Left kidney (tissue), 1 donor: ENCODE measurements at regions not wholly inside any gene's neighbourhood (a gene's known extent, or its start where the extent isn't known, plus 50 kb on each side); places are given as distances from the start of the nearest gene placed in this dataset.
"Not testable (repeated sequence)": the region's sequence is repeated elsewhere in the genome, so short reads cannot be mapped to it uniquely, and the experiment has no call there.

Source experiments
- DNase-seq: peaks from one replicate; pipeline ENCODE4 v3.0.0-alpha.2; 2013

DNA sequence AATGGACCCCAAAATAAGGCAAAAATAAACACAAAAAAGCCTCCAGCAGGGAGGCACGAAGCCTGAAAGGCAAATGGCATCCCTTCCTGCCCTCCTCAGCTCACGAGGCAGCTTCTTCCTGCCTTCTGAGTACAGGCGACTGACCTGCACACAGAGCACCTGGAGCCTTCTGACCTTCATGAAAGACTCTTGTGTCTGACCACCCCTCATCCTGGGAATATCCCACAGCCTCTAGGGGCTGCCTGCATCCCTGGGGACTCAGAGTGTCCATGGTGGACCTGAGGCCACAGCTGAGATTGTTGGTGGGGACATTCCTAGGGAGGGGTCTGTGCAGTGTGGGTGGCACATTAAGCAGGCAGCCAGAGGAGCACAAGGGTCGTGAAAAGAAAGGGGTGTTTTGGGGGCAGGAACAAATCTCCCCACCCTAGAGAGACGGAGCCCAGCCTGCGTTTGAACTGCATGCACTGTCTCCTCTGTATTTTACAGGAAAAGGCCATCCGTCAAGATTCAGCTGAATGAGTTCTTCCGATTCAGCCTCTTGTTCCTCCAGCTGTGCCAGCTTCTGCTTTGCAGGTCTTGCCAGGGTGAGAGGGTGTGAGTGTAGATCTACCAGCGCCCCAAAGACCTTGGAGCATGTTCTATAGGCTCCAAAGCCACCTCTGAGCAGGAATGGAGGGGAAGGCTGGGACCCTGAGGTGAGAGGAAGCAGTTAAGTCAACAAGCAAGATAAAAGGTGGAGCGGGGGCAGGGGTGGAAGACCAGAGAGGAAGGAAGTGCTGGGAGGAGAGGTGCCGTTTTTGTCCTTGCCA lies 80.4 kb upstream of the MEF2A start:
- DNase-seq: no peak

GRCh38 chr15:99485992-99486370 lies 79.8 kb upstream of the MEF2A start:
- DNase-seq: no peak

DNA sequence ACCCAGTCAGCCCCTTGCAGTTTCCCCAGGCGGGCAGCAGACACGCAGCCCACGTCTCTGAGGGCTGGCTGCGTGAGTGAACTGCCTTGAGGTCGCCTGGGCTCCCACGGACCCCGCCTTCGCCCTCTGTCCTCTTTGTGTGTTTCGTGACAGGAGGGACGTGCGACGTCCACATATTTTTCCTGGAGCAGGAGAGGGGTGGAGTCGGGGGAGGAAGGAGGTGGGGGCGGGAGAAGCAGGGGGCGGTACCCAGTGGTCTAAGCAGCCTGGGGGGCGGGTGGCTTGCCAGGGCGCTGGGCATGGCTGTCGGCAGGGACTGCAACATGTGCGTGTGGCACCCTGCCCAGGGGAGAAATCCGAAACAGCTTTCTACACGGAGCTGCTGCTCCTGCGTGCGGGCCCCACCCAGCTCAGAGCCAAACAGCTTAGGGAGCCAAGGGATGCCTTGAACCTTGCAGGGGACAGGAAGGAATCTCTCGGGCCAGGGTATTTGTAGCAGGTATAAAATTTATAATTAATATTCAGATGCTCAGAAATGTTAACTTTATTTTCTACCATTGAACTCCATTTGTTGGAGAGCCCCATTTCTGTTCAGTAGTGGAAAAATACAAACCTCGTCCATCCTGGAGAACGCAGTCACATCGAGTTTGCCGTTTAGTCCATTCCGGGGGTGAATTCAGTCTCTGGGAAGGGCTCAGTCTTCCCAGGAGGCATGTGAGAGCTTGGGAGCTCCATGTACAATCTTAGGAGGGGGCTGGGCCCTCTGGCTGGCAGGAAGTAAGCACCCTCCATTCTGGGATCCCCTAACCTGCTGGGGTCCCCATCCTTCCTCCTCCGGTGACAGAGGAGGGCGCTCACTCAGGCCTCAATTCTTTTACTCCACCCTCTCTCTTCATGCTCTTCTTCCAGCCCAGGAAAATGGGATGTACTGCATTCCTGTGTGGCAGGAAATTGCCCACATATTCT lies 79.1 kb upstream of the MEF2A start:
- no peak for DNase-seq

- no peak for DNase-seq
Measured at GRCh38 chr15:99487337-99487730, 78.5 kb upstream of the MEF2A start.

GRCh38 chr15:99492275-99492674 lies 73.5 kb upstream of the MEF2A start:
- DNase-seq: no peak

DNA sequence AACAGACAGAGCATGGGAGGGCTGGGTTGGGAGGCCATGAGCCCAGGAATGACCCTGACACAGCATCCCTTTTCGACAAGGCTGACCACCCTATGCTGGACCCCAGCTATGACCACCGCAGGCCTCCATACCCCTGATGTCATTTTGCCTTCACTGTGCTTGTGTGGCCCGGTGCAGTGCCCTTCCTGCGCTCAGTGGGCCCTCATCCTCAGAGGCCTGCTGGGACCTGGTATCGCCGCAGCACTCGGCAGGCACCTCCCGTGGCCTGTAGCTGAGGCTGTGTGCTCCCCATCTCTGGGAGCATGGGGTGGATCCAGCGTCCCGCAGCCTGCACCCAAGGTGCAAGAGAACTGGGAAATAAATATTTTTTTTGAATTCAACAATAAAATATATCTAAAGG lies 73.1 kb upstream of the MEF2A start:
- DNase-seq: no peak

DNA sequence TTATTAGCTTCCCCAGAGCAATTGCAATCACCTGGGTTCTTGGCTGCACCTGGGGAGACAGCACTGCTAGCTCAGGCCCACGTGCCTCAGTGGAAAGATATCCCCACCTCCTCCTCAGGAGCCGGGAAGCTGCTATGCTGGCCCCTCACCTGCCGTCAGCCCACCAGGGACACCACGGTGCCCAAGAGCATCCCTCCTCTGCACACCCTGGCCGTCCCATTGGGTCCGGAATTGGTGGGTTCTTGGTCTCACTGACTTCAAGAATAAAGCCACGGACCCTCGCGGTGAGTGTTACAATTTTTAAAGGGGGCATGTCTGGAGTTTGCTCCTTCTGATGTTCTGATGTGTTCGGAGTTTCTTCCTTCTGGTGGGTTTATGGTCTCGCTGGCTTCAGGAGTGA lies 72.3 kb upstream of the MEF2A start:
- DNase-seq: no peak

DNA sequence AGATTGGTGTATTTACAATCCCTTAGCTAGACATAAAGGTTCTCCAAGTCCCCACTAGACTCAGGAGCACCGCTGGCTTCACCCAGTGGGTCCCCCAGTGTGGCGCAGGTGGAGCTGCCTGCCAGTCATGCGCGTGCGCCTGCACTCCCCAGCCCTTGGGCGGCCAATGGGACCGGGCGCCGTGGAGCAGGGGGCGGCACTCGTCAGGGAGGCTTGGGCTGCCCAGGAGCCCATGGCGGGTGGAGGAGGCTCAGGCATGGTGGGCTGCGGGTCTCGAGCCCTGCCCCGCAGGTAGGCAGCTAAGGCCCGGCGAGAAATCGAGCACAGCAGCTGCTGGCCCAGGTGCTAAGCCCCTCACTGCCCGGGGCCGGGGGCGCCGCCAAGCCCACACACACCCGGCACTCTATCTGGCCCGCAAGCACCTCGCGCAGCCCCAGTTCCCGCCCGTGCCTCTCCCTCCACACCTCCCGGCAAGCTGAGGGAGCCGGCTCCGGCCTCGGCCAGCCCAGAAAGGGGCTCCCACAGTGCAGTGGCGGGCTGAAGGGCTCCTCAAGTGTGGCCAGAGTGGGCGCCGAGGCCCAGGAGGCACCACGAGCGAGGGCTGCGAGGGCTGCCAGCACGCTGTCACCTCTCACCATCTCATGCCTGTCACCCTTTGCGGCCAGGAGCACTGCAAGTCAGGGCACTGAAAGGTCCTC lies 71.1 kb upstream of the MEF2A start:
- DNase-seq: not testable (repeated sequence)

- DNase-seq: no peak
Measured at GRCh38 chr15:99495430-99496301, 70.1 kb upstream of the MEF2A start.

GRCh38 chr15:99496302-99496629 lies 69.5 kb upstream of the MEF2A start:
- no peak for DNase-seq

DNA sequence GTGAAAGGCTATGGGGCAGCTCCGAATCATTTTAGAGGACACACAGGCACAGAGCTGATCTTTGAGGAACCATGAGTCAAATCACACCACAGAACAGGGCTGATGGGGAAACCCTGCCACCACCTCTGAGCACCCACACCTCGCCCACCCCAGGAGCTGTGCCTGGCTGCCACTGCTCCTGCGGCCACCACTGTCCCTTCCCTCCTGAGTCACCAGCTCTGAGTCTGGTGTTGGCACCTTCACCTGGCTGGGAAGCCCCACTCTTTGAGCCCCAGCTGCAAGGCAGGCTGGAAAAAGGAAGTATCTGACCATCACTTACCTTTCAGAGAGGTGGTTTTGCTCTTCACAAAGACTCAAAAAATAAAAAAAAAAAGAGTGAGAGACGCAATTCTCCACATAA lies 63.6 kb upstream of the MEF2A start:
- DNase-seq: no peak

- DNase-seq: no peak
Measured at GRCh38 chr15:99502661-99503060, 63.1 kb upstream of the MEF2A start.

- DNase-seq: no peak
Measured at GRCh38 chr15:99503411-99503810, 62.4 kb upstream of the MEF2A start.

- DNase-seq: no peak
Measured at GRCh38 chr15:99504071-99504822, 61.5 kb upstream of the MEF2A start.

DNA sequence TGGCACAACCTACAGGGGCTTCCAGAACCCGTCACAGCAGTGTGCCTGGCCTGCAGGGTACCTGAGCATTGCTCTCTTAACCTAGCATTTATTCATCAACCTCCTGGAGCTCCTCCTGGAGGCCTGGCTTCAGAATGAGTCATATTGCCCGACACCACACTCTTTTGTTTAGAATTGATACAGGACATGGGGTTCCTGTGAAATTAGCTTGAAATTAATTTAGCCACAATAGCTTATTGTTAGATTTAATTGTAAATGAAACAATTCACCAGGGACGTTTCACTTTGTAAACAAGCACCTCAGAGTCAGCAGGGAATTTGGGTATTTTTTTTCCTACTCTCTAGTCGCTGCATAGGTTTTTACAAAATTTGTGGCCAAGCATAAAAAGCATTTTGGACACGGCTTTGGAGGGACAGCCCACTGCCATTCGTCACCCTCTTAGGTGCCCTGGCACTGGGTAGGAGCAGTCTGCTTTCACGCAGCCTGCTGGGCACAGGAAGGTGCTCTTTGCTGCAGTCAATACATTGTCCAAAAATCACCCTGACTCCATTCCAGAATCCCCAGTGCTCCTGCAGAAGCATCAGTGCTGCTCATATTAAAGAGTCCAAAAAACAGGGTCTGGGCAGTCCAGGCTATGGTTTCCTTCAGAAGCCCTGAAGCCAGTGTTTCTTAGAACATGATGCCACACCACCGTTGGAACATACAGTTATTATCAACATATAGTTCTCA lies 60.8 kb upstream of the MEF2A start:
- DNase-seq: no peak

- DNase-seq: no peak
Measured at GRCh38 chr15:99506399-99506798, 59.4 kb upstream of the MEF2A start.

DNA sequence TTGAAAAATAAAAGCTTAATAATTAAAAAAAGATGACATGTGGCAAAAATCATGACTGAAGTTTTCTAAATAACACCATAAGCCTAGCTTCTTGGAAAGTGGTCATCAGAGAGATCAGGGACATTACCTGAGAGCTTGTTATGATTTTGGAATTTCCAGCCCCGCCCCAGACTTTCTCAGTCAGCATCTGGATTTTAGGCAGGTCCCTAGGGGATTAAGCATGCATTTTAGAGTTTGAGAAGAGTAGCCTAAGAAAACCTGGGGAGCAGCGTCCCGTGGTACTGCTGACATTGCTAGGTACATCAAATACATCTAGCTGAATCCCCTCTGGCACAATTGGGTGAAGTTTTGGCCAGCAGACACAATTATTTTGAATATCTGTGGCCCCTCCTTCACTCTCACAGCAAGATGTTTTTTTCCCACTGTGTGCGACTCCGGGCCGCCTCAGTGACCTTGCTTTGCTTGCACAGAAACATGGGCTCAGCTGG lies 58.7 kb upstream of the MEF2A start:
- no peak for DNase-seq

DNA sequence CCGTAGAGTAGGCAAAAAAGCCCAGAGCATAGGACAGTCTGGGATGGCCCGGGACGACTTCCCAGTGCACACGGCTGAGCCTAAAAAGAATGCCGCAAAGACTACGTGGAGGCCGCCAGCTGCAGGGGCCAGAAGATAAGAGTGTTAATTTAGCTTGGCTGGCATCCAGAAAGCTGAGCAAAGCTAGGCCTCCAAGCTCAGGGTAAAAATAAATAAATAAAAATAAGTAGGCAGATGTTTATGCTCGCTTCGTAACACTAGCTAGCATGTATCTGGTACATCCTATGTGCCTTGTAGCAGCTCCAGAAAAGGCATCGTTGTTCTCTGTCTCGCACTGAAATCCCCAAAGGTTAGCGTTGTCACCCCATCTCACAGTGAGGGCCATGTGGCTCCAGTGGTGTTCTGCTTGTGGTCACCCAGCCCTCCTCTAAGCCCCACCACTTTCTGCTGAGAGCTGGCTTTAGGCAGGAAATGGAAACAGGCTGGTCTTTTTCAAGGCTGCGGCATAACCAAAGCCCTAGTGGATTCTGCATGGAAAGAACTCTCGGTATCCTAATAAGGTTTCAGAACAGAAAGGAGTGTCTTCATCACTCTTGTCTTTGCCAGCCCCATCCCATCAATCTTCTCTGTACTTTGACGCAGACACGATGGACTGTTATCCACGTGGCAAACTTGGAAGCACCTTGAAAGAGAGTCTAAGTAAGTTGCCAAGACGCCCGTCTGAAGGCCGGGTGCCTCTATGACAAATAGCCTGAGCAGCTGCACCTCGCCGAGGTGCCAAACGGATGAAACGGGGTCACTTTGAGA lies 58.1 kb upstream of the MEF2A start:
- DNase-seq: no peak

DNA sequence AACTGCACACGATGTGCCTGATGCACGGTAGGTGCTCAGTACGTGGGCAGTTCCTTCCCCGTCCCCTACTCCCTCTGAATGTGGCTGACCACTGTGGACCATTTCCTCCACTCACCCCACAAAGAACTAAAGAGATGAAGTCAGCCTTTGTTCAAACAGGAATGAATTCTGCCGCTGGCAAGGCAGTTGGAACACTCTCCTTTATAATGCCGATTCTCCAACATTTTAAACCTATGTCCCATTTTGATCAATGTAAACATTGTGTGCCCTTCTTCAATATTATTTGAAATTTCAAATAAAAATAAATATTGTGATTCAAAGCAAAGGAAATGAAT lies 57.5 kb upstream of the MEF2A start:
- DNase-seq: no peak
